GM23338 (cell line): ENCODE measurements at regions not wholly inside any gene's neighbourhood (a gene's known extent, or its start where the extent isn't known, plus 50 kb on each side); places are given as distances from the start of the nearest gene placed in this dataset.

Experiments used
- EZH2 ChIP-seq: fragments of 200-600 bp; sonication (generic); IDR thresholded peaks from one replicate; pipeline ENCODE4 v1.8.0; 2017; ENCODE audit warnings: antibody characterized with exemption, mild to moderate bottlenecking, low read depth; ENCODE audit not compliant: unreplicated experiment
- EZH2phosphoT487 ChIP-seq: fragments of 200-600 bp; sonication (generic); IDR thresholded peaks from one replicate; pipeline ENCODE4 v1.8.1; 2018; ENCODE audit warnings: antibody characterized with exemption; ENCODE audit not compliant: unreplicated experiment
- JUNB ChIP-seq: IDR thresholded peaks from one replicate; pipeline ENCODE4 v1.6.1; 2016; ENCODE audit warnings: antibody characterized with exemption; ENCODE audit not compliant: unreplicated experiment
- POLR2AphosphoS5 ChIP-seq: IDR thresholded peaks from 2 replicates; pipeline ENCODE4 v1.6.1; 2016; ENCODE audit warnings: antibody characterized with exemption, low read depth
- ZNF331 ChIP-seq: fragments of 250-450 bp; sonication (Bioruptor Pico); IDR thresholded peaks from 2 replicates; pipeline ENCODE4 v1.5.0; 2020; ENCODE audit warnings: low read depth, mild to moderate bottlenecking, moderate library complexity
- TF ChIP-seq, protein P1 (sequence below), 2 experiments: fragments of 200-600 bp in 1 of 2; sonication (generic) in 1 of 2; conservative IDR thresholded peaks; 2 replicates each; pipeline versions ENCODE4 v1.5.1 to v1.6.1; 2016 to 2017; ENCODE audit warnings: antibody characterized with exemption in 2 of 2, low read depth in 2 of 2, mild to moderate bottlenecking in 2 of 2, moderate library complexity in 1 of 2
- TF ChIP-seq, protein P2 (sequence below): IDR thresholded peaks from one replicate; pipeline ENCODE4 v1.6.1; 2018; ENCODE audit warnings: antibody characterized with exemption; ENCODE audit not compliant: unreplicated experiment
- TF ChIP-seq, protein P3 (sequence below): IDR thresholded peaks from 2 replicates; pipeline ENCODE4 v1.6.1; 2016; ENCODE audit warnings: antibody characterized with exemption
- TF ChIP-seq, protein P4 (sequence below): fragments of 250-450 bp; sonication (Bioruptor Pico); IDR thresholded peaks from 2 replicates; pipeline ENCODE4 v1.5.0; 2020; ENCODE audit warnings: mild to moderate bottlenecking, moderate library complexity

DNA sequence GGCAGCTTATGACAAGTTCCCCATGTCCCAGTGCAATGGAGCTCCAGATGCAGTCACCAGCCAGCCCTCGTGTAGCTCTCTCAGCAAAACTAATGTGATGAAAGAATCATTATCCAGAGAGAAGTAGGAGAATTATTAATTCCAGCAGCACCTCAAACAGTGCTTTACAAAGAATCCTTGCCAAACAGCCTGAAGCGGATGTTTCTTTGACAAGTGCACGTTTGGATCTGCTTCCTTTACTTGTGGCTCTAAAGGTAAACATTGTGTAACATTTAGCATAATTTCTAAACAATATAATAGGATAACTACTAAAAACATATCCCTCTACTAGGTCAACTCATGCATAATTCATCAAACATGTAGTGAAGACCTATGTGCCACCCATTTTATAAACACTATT lies 197.0 kb downstream of the FAM181B start:
- TF ChIP-seq, protein P1, sequence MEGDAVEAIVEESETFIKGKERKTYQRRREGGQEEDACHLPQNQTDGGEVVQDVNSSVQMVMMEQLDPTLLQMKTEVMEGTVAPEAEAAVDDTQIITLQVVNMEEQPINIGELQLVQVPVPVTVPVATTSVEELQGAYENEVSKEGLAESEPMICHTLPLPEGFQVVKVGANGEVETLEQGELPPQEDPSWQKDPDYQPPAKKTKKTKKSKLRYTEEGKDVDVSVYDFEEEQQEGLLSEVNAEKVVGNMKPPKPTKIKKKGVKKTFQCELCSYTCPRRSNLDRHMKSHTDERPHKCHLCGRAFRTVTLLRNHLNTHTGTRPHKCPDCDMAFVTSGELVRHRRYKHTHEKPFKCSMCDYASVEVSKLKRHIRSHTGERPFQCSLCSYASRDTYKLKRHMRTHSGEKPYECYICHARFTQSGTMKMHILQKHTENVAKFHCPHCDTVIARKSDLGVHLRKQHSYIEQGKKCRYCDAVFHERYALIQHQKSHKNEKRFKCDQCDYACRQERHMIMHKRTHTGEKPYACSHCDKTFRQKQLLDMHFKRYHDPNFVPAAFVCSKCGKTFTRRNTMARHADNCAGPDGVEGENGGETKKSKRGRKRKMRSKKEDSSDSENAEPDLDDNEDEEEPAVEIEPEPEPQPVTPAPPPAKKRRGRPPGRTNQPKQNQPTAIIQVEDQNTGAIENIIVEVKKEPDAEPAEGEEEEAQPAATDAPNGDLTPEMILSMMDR (conservative IDR thresholded peaks at IDR 0.05; ENCODE audit: low read depth in 2 of 2) = no peak
- TF ChIP-seq EZH2 (no peak), POLR2AphosphoS5 (no peak), JUNB (no peak), EZH2phosphoT487 (no peak), ZNF331 (CRISPR knock-in tag) (no peak)
- TF ChIP-seq, protein P2, sequence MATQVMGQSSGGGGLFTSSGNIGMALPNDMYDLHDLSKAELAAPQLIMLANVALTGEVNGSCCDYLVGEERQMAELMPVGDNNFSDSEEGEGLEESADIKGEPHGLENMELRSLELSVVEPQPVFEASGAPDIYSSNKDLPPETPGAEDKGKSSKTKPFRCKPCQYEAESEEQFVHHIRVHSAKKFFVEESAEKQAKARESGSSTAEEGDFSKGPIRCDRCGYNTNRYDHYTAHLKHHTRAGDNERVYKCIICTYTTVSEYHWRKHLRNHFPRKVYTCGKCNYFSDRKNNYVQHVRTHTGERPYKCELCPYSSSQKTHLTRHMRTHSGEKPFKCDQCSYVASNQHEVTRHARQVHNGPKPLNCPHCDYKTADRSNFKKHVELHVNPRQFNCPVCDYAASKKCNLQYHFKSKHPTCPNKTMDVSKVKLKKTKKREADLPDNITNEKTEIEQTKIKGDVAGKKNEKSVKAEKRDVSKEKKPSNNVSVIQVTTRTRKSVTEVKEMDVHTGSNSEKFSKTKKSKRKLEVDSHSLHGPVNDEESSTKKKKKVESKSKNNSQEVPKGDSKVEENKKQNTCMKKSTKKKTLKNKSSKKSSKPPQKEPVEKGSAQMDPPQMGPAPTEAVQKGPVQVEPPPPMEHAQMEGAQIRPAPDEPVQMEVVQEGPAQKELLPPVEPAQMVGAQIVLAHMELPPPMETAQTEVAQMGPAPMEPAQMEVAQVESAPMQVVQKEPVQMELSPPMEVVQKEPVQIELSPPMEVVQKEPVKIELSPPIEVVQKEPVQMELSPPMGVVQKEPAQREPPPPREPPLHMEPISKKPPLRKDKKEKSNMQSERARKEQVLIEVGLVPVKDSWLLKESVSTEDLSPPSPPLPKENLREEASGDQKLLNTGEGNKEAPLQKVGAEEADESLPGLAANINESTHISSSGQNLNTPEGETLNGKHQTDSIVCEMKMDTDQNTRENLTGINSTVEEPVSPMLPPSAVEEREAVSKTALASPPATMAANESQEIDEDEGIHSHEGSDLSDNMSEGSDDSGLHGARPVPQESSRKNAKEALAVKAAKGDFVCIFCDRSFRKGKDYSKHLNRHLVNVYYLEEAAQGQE = no peak
- TF ChIP-seq, protein P3, sequence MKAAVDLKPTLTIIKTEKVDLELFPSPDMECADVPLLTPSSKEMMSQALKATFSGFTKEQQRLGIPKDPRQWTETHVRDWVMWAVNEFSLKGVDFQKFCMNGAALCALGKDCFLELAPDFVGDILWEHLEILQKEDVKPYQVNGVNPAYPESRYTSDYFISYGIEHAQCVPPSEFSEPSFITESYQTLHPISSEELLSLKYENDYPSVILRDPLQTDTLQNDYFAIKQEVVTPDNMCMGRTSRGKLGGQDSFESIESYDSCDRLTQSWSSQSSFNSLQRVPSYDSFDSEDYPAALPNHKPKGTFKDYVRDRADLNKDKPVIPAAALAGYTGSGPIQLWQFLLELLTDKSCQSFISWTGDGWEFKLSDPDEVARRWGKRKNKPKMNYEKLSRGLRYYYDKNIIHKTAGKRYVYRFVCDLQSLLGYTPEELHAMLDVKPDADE = no peak
- TF ChIP-seq, protein P4, sequence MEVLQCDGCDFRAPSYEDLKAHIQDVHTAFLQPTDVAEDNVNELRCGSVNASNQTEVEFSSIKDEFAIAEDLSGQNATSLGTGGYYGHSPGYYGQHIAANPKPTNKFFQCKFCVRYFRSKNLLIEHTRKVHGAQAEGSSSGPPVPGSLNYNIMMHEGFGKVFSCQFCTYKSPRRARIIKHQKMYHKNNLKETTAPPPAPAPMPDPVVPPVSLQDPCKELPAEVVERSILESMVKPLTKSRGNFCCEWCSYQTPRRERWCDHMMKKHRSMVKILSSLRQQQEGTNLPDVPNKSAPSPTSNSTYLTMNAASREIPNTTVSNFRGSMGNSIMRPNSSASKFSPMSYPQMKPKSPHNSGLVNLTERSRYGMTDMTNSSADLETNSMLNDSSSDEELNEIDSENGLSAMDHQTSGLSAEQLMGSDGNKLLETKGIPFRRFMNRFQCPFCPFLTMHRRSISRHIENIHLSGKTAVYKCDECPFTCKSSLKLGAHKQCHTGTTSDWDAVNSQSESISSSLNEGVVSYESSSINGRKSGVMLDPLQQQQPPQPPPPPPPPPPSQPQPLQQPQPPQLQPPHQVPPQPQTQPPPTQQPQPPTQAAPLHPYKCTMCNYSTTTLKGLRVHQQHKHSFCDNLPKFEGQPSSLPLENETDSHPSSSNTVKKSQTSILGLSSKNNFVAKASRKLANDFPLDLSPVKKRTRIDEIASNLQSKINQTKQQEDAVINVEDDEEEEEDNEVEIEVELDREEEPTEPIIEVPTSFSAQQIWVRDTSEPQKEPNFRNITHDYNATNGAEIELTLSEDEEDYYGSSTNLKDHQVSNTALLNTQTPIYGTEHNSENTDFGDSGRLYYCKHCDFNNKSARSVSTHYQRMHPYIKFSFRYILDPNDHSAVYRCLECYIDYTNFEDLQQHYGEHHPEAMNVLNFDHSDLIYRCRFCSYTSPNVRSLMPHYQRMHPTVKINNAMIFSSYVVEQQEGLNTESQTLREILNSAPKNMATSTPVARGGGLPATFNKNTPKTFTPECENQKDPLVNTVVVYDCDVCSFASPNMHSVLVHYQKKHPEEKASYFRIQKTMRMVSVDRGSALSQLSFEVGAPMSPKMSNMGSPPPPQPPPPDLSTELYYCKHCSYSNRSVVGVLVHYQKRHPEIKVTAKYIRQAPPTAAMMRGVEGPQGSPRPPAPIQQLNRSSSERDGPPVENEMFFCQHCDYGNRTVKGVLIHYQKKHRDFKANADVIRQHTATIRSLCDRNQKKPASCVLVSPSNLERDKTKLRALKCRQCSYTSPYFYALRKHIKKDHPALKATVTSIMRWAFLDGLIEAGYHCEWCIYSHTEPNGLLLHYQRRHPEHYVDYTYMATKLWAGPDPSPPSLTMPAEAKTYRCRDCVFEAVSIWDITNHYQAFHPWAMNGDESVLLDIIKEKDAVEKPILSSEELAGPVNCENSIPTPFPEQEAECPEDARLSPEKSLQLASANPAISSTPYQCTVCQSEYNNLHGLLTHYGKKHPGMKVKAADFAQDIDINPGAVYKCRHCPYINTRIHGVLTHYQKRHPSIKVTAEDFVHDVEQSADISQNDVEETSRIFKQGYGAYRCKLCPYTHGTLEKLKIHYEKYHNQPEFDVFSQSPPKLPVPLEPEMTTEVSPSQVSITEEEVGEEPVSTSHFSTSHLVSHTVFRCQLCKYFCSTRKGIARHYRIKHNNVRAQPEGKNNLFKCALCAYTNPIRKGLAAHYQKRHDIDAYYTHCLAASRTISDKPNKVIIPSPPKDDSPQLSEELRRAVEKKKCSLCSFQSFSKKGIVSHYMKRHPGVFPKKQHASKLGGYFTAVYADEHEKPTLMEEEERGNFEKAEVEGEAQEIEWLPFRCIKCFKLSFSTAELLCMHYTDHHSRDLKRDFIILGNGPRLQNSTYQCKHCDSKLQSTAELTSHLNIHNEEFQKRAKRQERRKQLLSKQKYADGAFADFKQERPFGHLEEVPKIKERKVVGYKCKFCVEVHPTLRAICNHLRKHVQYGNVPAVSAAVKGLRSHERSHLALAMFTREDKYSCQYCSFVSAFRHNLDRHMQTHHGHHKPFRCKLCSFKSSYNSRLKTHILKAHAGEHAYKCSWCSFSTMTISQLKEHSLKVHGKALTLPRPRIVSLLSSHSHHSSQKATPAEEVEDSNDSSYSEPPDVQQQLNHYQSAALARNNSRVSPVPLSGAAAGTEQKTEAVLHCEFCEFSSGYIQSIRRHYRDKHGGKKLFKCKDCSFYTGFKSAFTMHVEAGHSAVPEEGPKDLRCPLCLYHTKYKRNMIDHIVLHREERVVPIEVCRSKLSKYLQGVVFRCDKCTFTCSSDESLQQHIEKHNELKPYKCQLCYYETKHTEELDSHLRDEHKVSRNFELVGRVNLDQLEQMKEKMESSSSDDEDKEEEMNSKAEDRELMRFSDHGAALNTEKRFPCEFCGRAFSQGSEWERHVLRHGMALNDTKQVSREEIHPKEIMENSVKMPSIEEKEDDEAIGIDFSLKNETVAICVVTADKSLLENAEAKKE (CRISPR knock-in tag) = no peak
